Immature natural killer cell (primary cell): ENCODE measurements at regions not wholly inside any gene's neighbourhood (a gene's known extent, or its start where the extent isn't known, plus 50 kb on each side); places are given as distances from the start of the nearest gene placed in this dataset.
"Not testable (repeated sequence)": the region's sequence is repeated elsewhere in the genome, so short reads cannot be mapped to it uniquely, and the experiment has no call there.

Source experiments
- DNase-seq, 3 donors: peaks; one replicate each; pipeline ENCODE4 v3.0.0; 2022; ENCODE audit warnings: mixed read lengths in 1 of 3
- H3K27ac Mint-ChIP-seq, 6 donors: one replicate each; pipeline ENCODE4 v1.8.0; 2020; ENCODE audit warnings: mixed read lengths in 6 of 6, mild to moderate bottlenecking in 5 of 6, inconsistent platforms in 4 of 6, moderate library complexity in 3 of 6
- H3K27me3 Mint-ChIP-seq, 3 donors: one replicate each; pipeline ENCODE4 v1.8.0; 2020 to 2021; ENCODE audit warnings: low read depth in 3 of 3, mild to moderate bottlenecking in 3 of 3, mixed read lengths in 3 of 3, moderate library complexity in 3 of 3, inconsistent platforms in 1 of 3
- H3K36me3 Mint-ChIP-seq, 3 donors: one replicate each; pipeline ENCODE4 v1.8.0; 2020; ENCODE audit warnings: mixed read lengths in 3 of 3, inconsistent platforms in 2 of 3, mild to moderate bottlenecking in 2 of 3
- H3K4me1 Mint-ChIP-seq, 2 donors: one replicate each; pipeline ENCODE4 v1.8.0; 2020; ENCODE audit warnings: inconsistent platforms in 2 of 2, mild to moderate bottlenecking in 2 of 2, mixed read lengths in 2 of 2, moderate library complexity in 1 of 2
- H3K4me3 Mint-ChIP-seq, 5 donors: one replicate each; pipeline ENCODE4 v1.8.0; 2020; ENCODE audit warnings: mild to moderate bottlenecking in 5 of 5, mixed read lengths in 5 of 5, inconsistent platforms in 3 of 5, moderate library complexity in 3 of 5
- H3K9me3 Mint-ChIP-seq, 6 donors: one replicate each; pipeline ENCODE4 v1.8.0; 2020; ENCODE audit warnings: mild to moderate bottlenecking in 6 of 6, mixed read lengths in 6 of 6, inconsistent platforms in 4 of 6, moderate library complexity in 3 of 6

DNA sequence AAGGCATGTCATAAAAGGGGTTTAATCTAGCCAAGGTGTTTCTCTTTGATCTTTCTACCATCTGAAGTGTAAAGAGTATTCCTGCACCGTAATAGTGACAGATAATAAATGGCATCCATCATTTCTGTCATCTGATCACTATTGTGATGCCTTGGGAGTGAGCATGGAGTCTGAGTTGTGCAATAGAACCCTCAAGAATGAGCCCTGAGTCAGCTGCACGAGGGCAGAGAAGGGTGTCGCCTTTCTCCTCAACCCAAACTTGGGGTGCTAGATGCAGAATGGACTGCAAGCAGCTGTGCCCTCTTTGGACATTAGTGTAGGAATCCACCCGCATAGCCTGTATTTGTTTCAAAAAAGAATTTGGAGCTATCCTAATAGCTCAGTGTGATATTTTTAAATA, 115.2 kb downstream of the ZNF37A start:
- Mint-ChIP-seq H3K4me3 (no peak overlapping the region), H3K9me3 (peaks cover 0 to 13% (median 0%) of the 10 kb centered on the region in 6 donors), H3K4me1 (no peaks in the 10 kb centered on the region), H3K27me3 (peaks cover 0 to 3% (median 1%) of the 10 kb centered on the region in 3 donors), H3K36me3 (no peaks in the 10 kb centered on the region), H3K27ac (no peak overlapping the region)
- no peak for DNase-seq

DNA sequence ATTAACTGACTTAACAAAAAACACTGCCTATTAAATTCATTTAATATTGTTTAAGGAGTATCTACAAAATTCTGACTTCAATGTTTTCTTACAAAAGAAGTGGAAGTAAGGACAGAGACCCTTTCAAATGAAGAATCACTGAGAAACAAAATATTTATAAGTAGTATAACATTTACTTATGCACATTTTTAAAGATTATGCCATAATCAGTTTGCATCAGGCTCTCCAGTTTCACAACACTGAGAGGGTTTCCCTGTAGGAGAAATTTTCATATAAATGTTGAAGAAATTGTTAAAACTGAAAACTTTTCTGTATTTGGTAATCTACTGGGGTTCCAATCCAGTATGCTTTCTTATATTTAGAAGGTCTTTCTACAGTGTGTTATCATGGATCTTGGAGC, 115.6 kb downstream of the ZNF37A start:
- DNase-seq, H3K27ac Mint-ChIP-seq, H3K4me3 Mint-ChIP-seq, H3K27me3 Mint-ChIP-seq, H3K4me1 Mint-ChIP-seq, H3K36me3 Mint-ChIP-seq: not testable (repeated sequence)
- H3K9me3 Mint-ChIP-seq = peaks cover 0 to 12% (median under 1%) of the 10 kb centered on the region in 6 donors

DNA sequence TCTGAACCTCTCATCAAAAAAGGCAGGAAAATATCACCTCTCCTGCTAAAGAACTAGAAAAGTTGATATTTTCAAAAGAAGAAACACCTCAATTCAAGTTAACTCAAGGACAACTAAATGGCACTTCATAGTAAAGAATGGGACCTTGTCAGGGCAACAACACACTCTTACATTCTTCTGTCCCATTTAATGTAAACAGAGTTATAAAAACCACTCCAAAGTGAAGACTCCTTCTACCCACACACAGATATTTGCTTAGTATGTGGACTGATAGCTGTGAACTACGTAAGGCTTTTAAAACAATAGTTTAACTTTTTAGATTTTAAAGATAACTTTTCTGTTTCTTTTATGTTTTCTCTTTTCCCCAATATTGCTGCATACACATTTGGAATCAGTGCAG, 118.3 kb downstream of the ZNF37A start:
- H3K4me1 Mint-ChIP-seq = no peaks in the 10 kb centered on the region
- H3K36me3 Mint-ChIP-seq = no peaks in the 10 kb centered on the region
- H3K4me3 Mint-ChIP-seq = no peak overlapping the region
- H3K27me3 Mint-ChIP-seq = peaks cover 0 to 3% (median 0%) of the 10 kb centered on the region in 3 donors
- no peak overlapping the region for H3K27ac Mint-ChIP-seq
- DNase-seq = no peak
- peaks cover 0 to 10% (median 2%) of the 10 kb centered on the region in 6 donors for H3K9me3 Mint-ChIP-seq

DNA sequence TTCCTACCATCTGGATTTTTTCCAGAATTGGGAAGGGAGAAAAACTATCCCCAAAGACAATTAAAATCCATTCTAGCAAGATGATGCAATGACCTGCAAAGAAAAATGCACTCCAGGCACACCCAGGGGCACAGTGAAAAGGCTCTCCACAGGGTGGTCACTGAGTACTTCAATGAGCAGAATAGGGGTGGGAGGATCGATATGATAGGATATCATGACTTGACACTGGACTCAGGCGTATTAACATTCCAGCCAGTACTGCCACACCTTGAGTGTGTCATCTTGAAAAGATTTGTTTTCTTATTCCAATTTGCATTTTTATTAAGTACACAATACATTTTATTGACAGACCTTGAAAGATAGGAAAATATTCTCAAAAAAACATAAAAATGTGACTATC, 132.2 kb downstream of the ZNF37A start:
- Mint-ChIP-seq H3K27me3 (peaks cover 0 to 3% (median 2%) of the 10 kb centered on the region in 3 donors), H3K27ac (no peak overlapping the region), H3K36me3 (peaks cover 0 to 4% (median 0%) of the 10 kb centered on the region in 3 donors), H3K9me3 (peaks cover 6 to 28% (median 16%) of the 10 kb centered on the region in 6 donors), H3K4me1 (no peaks in the 10 kb centered on the region), H3K4me3 (no peak overlapping the region)
- no peak for DNase-seq

DNA sequence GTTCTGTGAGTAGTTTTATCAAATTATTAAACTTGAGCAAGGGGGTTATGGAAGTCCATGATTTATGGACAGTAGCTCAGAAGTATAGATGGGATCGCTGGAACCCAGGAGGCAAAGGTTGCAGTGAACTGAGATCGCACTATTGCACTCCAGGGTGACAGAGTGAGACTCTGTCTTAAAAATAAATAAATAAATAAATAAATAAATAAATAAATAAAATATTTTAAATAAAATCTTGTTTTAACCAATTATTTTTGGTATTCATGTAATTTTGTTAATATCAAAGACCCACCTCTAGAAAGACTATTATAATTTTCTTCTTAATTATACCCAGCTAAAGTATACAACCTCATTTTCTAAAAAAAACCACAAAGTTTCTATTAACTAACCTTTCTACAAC, 134.3 kb downstream of the ZNF37A start:
- Mint-ChIP-seq H3K36me3 (peaks cover 0 to 4% (median 0%) of the 10 kb centered on the region in 3 donors), H3K27ac (no peak overlapping the region), H3K4me3 (no peak overlapping the region), H3K27me3 (peaks cover 0 to 3% (median 2%) of the 10 kb centered on the region in 3 donors), H3K4me1 (no peaks in the 10 kb centered on the region), H3K9me3 (peaks cover 7 to 23% (median 14%) of the 10 kb centered on the region in 6 donors)
- no peak for DNase-seq

DNA sequence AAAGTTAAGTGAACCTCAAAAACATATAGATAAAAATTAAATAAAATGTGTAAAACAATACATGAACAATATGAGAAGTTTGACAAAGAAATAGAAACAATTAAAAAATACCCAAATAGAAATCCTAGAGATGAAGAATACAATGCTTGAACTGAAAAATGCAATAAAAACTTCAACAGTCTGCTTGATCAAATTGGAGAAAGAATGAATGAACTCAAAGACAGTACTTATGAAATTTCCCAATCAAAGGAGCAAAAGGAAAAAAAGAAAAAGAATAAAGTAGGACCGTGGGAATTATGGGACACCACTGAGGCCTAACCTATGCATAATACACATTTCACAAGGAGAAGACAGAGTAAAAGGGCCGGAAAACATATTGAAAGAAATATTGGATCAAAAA, 144.3 kb downstream of the ZNF37A start:
- H3K27ac Mint-ChIP-seq, H3K4me1 Mint-ChIP-seq, DNase-seq, H3K36me3 Mint-ChIP-seq, H3K27me3 Mint-ChIP-seq, H3K4me3 Mint-ChIP-seq: not testable (repeated sequence)
- peaks cover 6 to 23% (median 12%) of the 10 kb centered on the region in 6 donors for H3K9me3 Mint-ChIP-seq

DNA sequence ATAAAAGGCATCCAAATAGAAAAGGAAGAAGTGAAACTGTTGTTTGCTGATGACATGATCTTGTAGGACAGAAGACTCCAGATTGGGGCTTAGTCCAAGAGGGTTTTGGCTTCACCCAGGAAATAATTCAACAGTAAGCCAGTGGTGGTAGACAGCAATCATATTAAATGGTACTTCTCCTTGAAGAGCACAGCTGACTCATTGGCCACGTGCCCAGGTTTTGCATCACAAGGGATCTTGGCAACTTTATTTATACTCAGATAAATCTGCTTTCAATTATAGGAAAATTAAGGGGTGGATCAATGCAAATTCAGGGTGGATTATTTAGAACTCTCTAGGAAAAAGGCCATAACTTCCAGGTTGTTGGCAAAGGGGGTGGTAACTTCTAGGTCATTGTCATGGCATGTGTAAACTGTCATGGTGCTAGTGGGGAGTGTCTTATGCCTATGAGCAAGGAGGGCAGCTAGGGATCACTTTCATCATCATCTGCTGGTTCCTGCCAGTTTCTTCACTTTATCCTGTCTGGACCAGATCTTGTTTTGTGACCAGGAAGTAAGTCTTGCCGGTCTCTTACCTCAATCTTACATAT, 148.0 kb downstream of the ZNF37A start:
- H3K9me3 Mint-ChIP-seq = peaks cover 9 to 19% (median 12%) of the 10 kb centered on the region in 6 donors
- not testable (repeated sequence) for DNase-seq, H3K4me1 Mint-ChIP-seq, H3K36me3 Mint-ChIP-seq, H3K27me3 Mint-ChIP-seq, H3K4me3 Mint-ChIP-seq, H3K27ac Mint-ChIP-seq

DNA sequence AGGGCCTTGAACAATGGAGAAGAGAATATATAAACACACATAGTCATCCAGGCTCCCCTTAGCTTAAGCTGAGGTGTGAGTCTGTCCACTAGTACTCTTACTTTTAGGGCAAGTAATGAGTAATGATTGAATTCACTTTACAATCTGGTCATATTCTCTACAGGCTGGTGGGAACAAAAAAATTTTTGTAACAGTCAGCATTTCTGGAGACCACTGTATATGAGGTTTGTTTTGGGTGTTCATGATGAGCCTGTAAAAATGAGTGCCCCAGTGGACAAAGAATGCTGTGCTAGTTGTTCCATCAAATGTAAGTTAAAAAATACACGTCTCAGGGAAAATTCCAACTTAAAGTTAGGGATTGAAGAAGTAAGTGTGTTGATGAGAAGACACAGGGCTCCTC, 154.0 kb downstream of the ZNF37A start:
- peaks cover 6 to 42% (median 11%) of the 10 kb centered on the region in 6 donors for H3K9me3 Mint-ChIP-seq
- not testable (repeated sequence) for H3K4me1 Mint-ChIP-seq, H3K4me3 Mint-ChIP-seq, H3K27ac Mint-ChIP-seq, DNase-seq, H3K36me3 Mint-ChIP-seq, H3K27me3 Mint-ChIP-seq

DNA sequence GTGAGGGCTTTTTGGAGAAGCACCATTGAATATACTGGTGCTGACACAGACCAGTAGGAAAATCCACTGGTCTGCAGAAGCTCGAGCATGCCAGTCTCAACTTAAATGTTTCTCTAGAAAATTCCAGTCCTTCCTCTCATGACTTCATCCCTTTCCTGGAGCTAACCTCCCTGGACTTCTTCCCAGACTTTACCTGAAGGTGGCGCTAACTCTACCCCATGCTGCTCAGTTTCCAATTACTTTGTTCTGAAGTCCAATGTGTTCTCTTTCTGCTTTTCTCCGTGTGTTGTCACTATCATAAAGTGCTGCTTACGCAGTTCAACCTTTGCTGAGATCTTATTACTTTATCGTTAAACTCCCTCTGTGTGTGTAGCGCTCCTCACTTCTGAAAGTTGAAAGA, 158.4 kb downstream of the ZNF37A start:
- H3K27me3 Mint-ChIP-seq, DNase-seq, H3K4me1 Mint-ChIP-seq, H3K27ac Mint-ChIP-seq, H3K4me3 Mint-ChIP-seq, H3K36me3 Mint-ChIP-seq: not testable (repeated sequence)
- H3K9me3 Mint-ChIP-seq = peaks cover 7 to 52% (median 12%) of the 10 kb centered on the region in 6 donors

DNA sequence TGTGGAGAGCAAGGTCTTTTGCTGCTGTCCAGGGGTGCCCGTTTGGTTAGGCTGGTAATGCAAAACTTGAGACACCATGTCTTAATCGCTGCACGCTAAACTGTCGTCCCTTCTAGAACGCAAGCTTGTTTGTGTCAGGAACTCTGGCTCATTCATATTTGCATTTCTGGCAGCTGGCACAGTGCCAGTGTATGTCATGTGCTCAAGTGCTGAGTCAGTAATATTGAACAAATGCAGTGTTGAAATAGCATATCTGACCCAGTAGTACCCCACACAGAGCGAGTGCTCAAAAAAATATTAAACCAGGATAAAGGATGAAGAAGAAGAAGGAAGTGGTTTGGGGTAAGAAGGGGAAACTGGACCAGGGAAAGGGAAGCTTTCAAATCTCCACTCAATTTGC, 173.4 kb downstream of the ZNF37A start:
- peaks cover 5 to 28% (median 12%) of the 10 kb centered on the region in 6 donors for H3K9me3 Mint-ChIP-seq
- not testable (repeated sequence) for H3K4me1 Mint-ChIP-seq, H3K27ac Mint-ChIP-seq, H3K4me3 Mint-ChIP-seq, H3K27me3 Mint-ChIP-seq, DNase-seq, H3K36me3 Mint-ChIP-seq

DNA sequence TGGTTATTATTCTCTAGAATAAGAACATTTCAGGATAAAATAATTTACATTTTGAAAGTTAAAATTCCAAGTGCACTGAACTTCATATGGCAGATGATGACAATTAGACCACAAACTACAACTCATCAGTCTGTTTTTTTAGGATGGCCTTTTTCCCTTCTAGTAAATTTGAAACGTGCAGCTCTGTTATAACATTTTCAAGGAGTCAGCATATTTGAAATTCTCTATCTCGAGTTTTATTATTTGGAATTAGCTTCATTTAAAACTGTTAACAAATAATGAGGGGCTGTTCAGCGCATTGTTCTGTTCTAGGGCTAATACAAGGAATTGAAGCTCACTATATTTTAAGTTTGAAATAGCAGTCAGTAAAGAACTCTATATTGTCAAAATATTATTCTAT, 176.9 kb downstream of the ZNF37A start:
- not testable (repeated sequence) for H3K4me1 Mint-ChIP-seq, H3K27me3 Mint-ChIP-seq, H3K27ac Mint-ChIP-seq, DNase-seq, H3K4me3 Mint-ChIP-seq, H3K36me3 Mint-ChIP-seq
- H3K9me3 Mint-ChIP-seq = peaks cover 3 to 24% (median 9%) of the 10 kb centered on the region in 6 donors

DNA sequence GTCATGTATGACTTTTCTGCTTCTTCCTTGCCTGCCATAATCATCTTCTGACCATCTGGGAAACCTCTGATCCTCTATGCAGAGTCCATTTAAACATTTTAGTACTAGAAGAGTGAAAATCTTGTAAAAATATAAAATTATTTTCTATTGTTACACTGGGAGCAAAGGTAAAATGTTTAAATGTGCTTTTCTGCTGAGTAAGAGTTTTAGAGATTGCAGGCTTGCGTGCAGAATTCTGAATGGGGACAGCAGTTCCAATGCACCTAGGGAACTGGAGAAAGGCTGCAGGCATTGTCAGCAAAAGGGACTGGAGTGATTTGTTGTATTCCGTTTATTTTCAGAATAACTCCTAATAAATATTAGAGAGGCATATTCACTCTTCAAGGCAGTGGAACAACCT, 180.7 kb downstream of the ZNF37A start:
- H3K9me3 Mint-ChIP-seq, H3K4me1 Mint-ChIP-seq, H3K27me3 Mint-ChIP-seq, H3K27ac Mint-ChIP-seq, H3K36me3 Mint-ChIP-seq, H3K4me3 Mint-ChIP-seq, DNase-seq: not testable (repeated sequence)

DNA sequence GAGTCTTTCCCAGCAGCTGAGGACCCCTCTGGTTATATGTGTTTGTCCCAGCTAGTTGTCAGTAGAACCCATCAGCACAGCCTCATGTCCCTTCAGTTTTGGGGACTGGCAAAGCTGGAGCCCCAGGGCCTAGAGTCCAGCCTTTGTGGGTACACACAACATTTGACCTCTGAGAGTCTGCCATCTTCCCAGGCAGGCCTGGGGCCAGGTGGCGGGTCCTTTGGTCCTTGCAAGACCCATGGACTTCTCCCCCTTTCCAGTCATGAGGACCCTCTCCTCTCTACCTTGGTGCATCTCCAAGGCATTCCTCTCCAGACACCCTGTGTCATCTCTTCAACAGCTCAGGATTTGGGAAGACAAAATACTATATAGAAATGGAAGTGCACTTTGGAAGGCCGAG, 198.4 kb downstream of the ZNF37A start:
- H3K4me3 Mint-ChIP-seq, H3K4me1 Mint-ChIP-seq, H3K27me3 Mint-ChIP-seq, H3K36me3 Mint-ChIP-seq, DNase-seq, H3K27ac Mint-ChIP-seq: not testable (repeated sequence)
- peaks cover 0 to 14% (median 4%) of the 10 kb centered on the region in 6 donors for H3K9me3 Mint-ChIP-seq

DNA sequence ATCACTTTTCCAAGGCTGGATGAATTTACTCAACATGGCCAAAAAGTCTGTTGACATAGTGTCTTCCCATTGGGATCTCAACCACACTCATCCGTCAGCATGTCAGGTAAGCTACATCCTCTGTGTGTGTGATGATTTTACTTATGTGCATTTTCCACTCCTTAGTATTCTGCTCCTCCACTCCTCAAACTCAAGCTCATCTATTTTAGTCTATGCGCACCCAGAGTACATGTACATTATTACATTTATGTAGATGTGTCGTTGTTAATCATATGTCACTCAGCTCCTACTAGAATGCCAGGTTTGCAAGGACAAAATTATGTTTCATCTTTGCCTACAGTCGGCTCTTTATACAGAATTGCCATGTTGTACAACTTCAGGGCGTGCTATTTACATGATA, 216.0 kb downstream of the ZNF37A start:
- not testable (repeated sequence) for H3K27ac Mint-ChIP-seq, H3K4me1 Mint-ChIP-seq, H3K27me3 Mint-ChIP-seq, H3K9me3 Mint-ChIP-seq, DNase-seq, H3K36me3 Mint-ChIP-seq, H3K4me3 Mint-ChIP-seq

DNA sequence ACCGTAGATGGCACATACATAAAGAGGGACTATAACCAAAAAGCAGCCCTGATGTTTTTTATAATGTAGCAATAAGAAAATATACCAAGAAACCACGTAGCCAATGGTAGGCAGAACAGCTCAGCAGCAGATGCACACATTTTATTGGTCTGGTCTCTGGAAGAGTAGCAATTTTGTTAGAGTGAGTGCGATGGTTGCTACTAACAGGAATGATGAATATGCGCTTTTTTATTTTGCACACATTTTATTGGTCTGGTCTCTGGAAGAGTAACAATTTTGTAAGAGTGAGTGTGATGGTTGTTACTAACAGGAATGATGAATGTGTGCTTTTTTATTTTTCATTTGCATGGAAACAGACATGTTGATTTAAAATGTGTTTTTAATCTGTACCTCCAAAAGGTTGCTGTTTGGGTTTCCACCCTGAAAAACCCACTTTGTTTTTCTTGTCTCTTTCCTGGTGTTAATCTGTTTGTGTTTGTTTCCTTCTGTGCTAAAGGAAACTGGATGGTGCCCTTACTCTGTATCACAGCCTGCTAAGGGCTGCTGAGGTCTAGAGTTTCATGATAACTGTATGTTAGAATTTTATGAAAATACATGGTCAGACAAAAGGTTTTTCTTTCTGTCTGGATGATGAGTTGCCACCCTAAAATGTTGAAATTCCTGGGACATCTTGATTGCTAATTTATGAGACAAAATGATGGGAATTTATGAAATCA, 221.1 kb downstream of the ZNF37A start:
- DNase-seq, H3K36me3 Mint-ChIP-seq, H3K4me1 Mint-ChIP-seq, H3K27ac Mint-ChIP-seq, H3K9me3 Mint-ChIP-seq, H3K27me3 Mint-ChIP-seq, H3K4me3 Mint-ChIP-seq: not testable (repeated sequence)
